ENCODE measurements at regions not wholly inside any gene's neighbourhood (a gene's known extent, or its start where the extent isn't known, plus 50 kb on each side); places are given as distances from the start of the nearest gene placed in this dataset.
"Not testable (repeated sequence)": the region's sequence is repeated elsewhere in the genome, so short reads cannot be mapped to it uniquely, and the experiment has no call there.

DNA sequence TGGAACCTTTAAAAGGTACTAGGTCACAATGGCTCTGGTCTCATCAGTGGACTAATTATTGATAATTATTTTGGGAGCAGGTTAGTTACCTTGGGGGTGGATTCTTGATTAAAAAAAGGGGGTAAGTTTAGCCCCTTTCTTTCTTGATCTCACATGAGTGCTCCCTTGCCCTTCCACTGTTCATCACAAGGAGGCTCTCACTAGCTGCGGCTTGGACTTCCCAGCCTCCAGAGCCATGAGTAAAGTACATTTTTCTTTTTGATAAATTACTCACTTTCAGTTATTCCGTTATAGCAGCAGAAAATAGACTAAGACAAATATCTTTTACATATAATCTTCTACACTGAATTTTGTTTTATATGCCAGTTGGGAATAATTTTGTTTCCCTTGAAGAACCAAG is 254.8 kb upstream of the DEPDC1 start:
- no peak overlapping the region for H3K4me3 ChIP-seq (ENCODE audit: low read depth, low read length)

DNA sequence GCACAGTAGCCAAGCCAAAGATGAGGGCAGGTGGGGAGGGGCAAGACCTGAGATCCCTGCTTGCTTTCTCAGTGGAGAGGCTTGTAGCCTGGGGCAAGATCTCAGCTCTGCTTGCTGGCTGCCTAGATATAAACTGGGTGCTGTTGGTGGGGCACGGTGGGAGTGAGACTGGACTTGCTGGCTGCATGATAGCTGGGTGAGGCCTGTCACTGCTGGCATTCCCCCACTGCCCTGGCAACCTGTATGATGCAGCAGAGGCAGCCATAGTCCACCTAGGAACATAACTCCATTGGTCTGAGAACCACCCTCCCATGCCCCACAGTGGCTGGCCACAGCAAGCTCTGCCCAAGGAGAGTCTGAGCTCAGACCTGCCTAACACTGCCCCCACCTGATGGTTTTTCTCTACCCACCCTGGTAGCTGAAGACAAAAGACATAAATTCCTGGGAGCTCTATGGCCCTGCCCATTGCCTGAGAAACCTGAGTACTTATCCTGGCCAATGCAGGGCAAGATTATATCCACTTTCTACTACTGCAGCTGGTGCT is 261.9 kb upstream of the DEPDC1 start:
- in situ Hi-C loops (cut with HindIII; ENCODE audit: low sequenced_read_pairs) = no loop called here
- DNase-seq (ENCODE audit: low read depth, low spot score) = no peak
- no peak overlapping the region for H3K4me3 ChIP-seq (ENCODE audit: low read depth, low read length)
- TF ChIP-seq, protein P1, sequence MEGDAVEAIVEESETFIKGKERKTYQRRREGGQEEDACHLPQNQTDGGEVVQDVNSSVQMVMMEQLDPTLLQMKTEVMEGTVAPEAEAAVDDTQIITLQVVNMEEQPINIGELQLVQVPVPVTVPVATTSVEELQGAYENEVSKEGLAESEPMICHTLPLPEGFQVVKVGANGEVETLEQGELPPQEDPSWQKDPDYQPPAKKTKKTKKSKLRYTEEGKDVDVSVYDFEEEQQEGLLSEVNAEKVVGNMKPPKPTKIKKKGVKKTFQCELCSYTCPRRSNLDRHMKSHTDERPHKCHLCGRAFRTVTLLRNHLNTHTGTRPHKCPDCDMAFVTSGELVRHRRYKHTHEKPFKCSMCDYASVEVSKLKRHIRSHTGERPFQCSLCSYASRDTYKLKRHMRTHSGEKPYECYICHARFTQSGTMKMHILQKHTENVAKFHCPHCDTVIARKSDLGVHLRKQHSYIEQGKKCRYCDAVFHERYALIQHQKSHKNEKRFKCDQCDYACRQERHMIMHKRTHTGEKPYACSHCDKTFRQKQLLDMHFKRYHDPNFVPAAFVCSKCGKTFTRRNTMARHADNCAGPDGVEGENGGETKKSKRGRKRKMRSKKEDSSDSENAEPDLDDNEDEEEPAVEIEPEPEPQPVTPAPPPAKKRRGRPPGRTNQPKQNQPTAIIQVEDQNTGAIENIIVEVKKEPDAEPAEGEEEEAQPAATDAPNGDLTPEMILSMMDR (IDR thresholded peaks at IDR 0.05; ENCODE audit: low read depth, low read length) = no peak

More for the DNA sequence above, 254.8 kb upstream of the DEPDC1 start:
- DNase-seq (ENCODE audit: low read depth, low spot score) = no peak
- TF ChIP-seq, protein P1 (IDR thresholded peaks at IDR 0.05; ENCODE audit: low read depth, low read length) = peak; percentile 4
- in situ Hi-C loops (cut with HindIII; ENCODE audit: low sequenced_read_pairs) = no loop called here

DNA sequence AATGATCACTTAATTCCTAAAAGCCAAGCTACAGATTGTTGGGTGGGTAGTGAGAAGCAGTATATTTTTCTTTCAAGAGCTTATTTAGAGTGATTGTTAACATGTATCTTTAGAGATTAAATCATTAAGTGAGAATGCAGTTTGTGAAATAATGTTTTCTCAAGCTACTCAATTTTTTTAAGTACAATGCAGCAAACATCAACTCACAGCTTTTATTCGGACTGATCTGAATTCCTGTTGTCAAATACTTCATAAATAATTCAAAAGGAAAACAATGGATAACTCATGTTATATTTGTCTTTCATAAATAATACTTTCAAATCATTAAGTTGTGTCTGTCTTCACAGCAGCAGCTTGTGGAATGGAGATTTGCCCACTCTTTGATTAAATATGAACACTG is 271.1 kb upstream of the DEPDC1 start:
- in situ Hi-C loops (cut with HindIII; ENCODE audit: low sequenced_read_pairs) = no loop called here
- DNase-seq (ENCODE audit: low read depth, low spot score) = no peak
- TF ChIP-seq, protein P1 (IDR thresholded peaks at IDR 0.05; ENCODE audit: low read depth, low read length) = no peak
- no peak overlapping the region for H3K4me3 ChIP-seq (ENCODE audit: low read depth, low read length)

DNA sequence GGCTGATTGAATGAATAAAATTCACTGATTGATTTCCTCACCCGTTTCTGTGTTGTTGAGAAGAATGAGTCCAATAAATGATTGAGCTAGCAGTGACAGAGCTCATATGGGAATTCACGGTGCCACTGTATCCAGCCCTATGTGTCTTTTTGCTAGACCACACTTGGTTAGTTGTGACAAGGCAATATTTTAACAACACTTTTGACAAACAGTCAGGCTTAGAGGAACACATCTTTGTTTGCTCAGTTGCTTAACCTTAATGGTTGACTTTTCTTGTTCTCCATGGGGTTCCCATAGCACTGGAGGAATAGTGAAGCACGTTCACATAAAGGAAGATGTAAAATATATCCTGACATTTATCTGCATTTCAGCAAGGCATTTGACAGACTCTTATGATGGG is 273.9 kb upstream of the DEPDC1 start:
- TF ChIP-seq, protein P1 (IDR thresholded peaks at IDR 0.05; ENCODE audit: low read depth, low read length) = no peak
- in situ Hi-C loops (cut with HindIII; ENCODE audit: low sequenced_read_pairs) = no loop called here

DNA sequence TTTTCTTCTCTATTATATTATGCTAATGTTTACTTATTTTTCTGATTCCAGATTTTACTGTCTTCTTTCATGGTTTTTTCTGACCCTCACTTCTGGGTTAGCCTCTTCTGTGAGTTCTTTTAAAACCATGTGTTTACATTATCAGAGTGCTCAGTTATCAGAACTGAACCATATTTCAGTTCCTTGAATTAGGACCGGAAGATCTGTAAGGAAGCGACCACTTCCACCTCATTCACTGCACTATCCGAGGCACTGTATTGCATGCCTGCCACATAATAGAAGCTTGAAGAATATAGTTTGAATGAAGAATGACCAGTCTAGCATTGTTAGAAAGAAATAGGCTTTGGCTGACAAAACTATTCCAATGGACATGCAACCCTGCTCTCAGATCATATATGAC is 281.0 kb upstream of the DEPDC1 start:
- no peak for DNase-seq (ENCODE audit: low read depth, low spot score)
- no peak overlapping the region for H3K4me3 ChIP-seq (ENCODE audit: low read depth, low read length)
- in situ Hi-C loops (cut with HindIII; ENCODE audit: low sequenced_read_pairs) = no loop called here
- TF ChIP-seq, protein P1 (IDR thresholded peaks at IDR 0.05; ENCODE audit: low read depth, low read length) = no peak

More for the DNA sequence above, 273.9 kb upstream of the DEPDC1 start:
- DNase-seq (ENCODE audit: low read depth, low spot score) = no peak
- H3K4me3 ChIP-seq (ENCODE audit: low read depth, low read length) = no peak overlapping the region

DNA sequence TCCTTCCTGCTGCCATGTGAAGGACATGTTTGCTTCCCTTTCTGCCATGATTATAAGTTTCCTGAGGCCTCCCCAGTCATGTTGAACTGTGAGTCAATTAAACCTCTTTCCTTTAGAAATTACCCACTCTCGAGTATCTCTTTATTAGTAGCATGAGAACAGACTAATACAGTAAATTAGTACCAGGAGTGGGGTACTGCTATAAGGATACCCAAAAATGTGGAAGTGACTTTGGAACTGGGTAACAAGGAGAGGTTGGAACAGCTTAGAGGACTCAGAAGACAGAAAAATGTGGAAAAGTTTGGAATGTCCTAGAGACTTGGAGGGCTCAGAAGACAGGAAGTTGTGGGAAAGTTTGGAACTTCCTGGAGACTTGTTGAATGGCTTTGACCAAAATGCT is 283.0 kb upstream of the DEPDC1 start:
- in situ Hi-C loops (cut with HindIII; ENCODE audit: low sequenced_read_pairs); DNase-seq (ENCODE audit: low read depth, low spot score); H3K4me3 ChIP-seq (ENCODE audit: low read depth, low read length): not testable (repeated sequence)

DNA sequence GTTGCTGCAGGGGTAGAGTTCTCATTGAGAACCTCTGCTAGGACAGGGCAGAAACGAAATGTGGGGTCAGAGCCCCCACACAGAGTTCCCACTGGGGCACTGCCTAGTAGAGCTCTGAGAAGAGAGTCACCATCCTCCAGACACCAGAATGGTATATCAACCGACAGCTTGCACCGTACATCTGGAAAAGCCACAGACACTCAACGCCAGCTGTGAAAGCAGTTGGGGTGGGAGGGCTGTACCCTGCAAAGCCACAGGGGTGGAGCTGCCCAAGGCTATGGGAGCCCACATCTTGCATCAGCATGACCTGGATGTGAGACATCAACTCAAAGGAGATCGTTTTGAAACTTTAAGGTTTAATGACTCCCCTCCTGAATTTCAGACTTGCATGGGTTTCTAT is 284.0 kb upstream of the DEPDC1 start:
- in situ Hi-C loops (cut with HindIII; ENCODE audit: low sequenced_read_pairs) = no loop called here

More for the DNA sequence above, 284.0 kb upstream of the DEPDC1 start:
- H3K4me3 ChIP-seq (ENCODE audit: low read depth, low read length) = no peak overlapping the region
- DNase-seq (ENCODE audit: low read depth, low spot score) = no peak
- TF ChIP-seq, protein P1 (IDR thresholded peaks at IDR 0.05; ENCODE audit: low read depth, low read length) = no peak

All from astrocyte of the spinal cord (primary cell).